Stimulated activated CD8-positive, alpha-beta memory T cell treated with anti-CD3 and anti-CD28 coated beads, Interleukin-4, amount 100 ng/mL, for 1 hour (primary cell): ENCODE measurements at regions not wholly inside any gene's neighbourhood (a gene's known extent, or its start where the extent isn't known, plus 50 kb on each side); places are given as distances from the start of the nearest gene placed in this dataset.
"Not testable (repeated sequence)": the region's sequence is repeated elsewhere in the genome, so short reads cannot be mapped to it uniquely, and the experiment has no call there.

ENCODE experiments used
- DNase-seq, 2 donors: peaks; one replicate each; pipeline ENCODE4 v3.0.0-alpha.2; 2020; ENCODE audit warnings: low read depth in 2 of 2, low spot score in 1 of 2

GRCh38 chr1:242651817-242652216 is 127.3 kb upstream of the PLD5 start:
- no peak for DNase-seq

GRCh38 chr1:242641461-242641860 is 117.0 kb upstream of the PLD5 start:
- DNase-seq = no peak

- DNase-seq = no peak
Observed at GRCh38 chr1:242639104-242639503, 114.6 kb upstream of the PLD5 start.

- DNase-seq = no peak
Observed at GRCh38 chr1:242634732-242635131, 110.2 kb upstream of the PLD5 start.

DNA sequence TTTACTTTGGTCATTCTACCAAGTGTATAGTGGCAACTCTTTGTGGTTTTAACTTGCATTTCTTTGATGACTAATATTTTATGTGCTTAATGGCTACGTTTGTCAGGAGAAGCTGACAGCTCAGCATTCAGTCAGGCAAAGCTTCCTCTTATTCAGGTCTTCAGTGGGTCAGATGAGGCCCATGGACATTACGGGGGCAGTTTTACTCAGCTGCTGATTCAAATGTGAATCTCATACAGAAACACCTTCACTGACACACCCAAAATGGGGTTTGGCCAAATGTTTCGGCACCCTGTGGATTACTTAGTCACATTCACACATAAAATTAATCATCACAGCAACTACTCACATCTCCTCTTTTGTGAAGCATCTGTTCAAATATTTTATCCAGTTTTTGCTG is 104.9 kb upstream of the PLD5 start:
- no peak for DNase-seq

DNA sequence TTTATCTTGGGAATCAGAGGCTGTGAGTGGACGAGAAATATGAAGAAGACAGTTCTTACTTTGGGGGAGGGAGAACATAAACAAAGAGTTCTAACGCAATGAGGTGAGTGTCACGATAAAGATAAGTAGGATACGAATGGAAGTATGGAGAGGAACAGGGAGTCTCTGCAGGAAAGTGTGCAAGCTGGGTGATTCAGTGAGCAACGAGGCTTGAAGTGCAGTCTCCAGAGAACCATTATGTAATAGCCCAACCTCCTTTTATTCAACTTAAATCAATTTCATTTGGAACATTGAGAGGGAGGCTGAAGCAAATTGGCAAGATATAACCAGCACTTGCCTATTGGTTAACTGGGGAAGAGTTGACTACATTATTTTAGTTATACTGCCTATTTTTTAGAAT is 99.3 kb upstream of the PLD5 start:
- DNase-seq = no peak

- DNase-seq = no peak
Observed at GRCh38 chr1:242623119-242623518, 98.6 kb upstream of the PLD5 start.

GRCh38 chr1:242613266-242613815 is 88.8 kb upstream of the PLD5 start:
- no peak for DNase-seq

DNA sequence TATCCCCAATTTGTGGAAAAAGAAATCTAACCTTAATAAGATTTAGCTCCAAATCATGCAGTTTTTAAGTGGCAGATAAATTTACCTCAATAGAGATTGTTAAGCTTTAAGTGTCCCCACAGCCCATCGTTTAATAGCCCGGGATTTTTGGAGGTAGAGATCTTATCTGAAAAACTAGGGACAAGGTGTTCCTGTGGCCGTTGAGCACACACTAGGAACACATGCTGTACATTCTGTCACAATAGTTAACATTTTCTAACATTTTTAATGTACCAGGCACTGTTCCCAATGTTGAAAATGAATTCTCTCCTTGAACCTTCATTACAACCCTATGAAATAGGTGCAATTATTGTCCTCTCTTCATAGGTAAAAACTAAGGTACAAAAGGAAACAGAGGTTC is 85.7 kb upstream of the PLD5 start:
- DNase-seq = no peak

- DNase-seq = no peak
Observed at GRCh38 chr1:242605521-242605920, 81.0 kb upstream of the PLD5 start.

DNA sequence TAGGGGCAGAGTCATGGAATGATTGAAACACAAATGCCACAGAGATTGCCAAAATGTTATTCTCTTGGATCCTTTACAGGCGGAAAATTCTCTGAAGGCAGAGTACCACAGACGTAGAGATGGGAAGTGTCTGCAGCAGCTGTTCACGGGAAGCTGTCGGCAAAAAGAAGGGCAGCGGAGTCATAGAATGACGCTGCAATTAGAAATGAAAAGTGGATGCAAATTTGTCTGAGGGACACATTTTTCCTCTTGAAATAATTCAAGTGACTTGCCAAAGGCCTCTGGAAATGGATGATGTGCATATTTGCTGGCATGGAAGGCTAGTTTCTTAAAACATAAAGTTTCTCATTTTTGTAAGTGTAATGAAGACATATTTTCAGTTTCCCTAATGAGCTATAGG is 77.5 kb upstream of the PLD5 start:
- no peak for DNase-seq

DNA sequence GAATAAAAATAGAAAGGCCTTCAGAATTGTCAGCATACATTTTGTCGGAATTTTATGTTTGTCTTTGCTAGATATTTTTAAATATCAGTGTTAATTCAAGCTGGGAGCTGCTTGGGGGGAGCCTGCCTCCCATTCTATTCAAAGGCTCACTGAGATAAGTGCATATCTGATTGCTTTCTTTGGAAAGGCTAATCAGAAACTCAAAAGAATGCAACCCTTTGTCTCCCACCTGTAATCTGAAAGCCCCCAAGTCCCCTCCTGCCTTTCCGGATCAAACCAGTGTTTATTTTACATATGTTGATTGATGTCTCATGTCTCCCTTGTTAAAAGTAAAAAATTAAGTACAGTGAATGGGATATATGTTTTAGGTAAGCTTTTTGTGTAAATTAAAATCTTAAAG is 69.3 kb upstream of the PLD5 start:
- DNase-seq = not testable (repeated sequence)

DNA sequence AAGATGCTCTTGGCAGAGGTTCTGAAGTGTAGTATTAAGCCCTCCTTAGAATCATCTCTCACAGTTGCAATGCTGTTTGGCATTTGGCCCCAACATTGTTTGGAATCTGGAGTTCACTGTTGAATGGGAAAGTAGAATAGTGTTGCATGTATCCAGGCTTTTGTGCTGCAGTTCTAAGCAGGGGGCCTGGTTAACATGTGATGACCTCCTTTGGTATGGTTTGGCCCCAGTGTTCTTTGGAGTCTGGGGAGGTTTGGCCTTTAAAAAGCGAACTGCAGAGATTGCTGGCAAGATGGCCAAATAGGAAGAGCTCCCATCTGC is 61.8 kb upstream of the PLD5 start:
- no peak for DNase-seq

- no peak for DNase-seq
Observed at GRCh38 chr1:242585616-242586359, 61.3 kb upstream of the PLD5 start.

GRCh38 chr1:242582669-242583068 is 58.2 kb upstream of the PLD5 start:
- no peak for DNase-seq

DNA sequence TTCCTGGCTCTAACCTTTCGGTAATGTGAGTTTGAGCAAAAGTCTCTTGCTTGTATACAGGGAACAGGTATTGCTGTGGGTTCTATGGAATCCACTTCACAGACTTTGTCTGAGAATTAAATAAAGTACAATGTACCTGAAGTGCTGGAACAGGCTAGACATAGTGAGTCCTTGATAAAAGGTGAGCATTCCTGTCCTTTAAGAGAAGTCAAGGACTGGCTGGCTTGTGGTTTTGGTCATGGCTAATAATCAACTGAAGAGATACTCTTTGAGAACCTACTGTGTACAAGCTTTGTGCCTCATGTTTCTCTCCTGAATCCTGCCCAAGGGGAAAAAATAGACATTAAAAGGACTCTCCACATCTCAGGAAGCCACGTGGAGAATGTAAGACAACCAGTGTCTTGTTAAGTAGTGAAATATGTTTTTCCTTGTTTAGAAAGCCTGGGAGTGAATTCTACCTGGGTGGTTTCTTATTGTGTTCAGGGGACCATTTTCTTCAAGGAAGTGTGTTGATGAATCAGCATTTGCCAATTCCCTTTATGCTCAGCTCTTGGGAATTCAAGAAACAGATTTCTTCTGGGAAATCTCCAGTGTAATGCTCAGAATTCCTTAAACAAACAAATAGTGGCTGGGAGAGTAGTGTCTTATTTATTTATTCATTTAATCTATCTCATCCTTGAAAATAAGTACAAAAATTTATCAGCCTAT is 55.2 kb upstream of the PLD5 start:
- no peak for DNase-seq
